Ovary (tissue), 3 donors: ENCODE measurements at regions not wholly inside any gene's neighbourhood (a gene's known extent, or its start where the extent isn't known, plus 50 kb on each side); places are given as distances from the start of the nearest gene placed in this dataset.

Source experiments
- CTCF ChIP-seq, 3 donors: fragments of 450-650 bp in 2 of 3; fragments of 200-600 bp in 1 of 3; IDR thresholded peaks; one replicate each; pipeline versions ENCODE4 v1.5.1 to v1.8.0; 2016 to 2022; ENCODE audit warnings: antibody characterized with exemption in 3 of 3, mild to moderate bottlenecking in 1 of 3
- POLR2A ChIP-seq: fragments of 450-650 bp; IDR thresholded peaks from one replicate; pipeline ENCODE4 v1.6.1; 2017; ENCODE audit warnings: antibody characterized with exemption, mild to moderate bottlenecking, moderate library complexity
- donor health status: DM: no; HTN: no; CAD: no.

DNA sequence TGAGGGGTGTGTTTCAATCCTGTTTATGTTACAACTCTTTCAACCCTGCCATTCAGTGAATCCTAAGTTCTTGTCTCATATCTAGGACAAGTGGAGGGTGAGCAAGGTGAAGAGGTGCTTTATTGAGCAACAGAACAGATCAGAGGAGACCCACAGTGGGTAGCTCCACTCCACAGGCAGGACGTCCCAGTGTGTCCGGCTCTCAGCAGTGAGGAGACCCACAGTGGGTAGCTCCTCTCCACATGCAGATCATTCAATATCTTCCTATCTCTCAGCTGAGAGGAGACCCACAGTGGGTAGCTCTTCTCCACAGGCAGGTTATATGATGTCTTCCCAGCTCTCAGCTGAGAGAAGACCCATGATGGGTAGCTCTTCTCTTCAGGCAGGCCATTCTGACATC, 556.7 kb downstream of the SI start:
- TF ChIP-seq POLR2A (no peak), CTCF (IDR thresholded peaks at IDR 0.05) (no peak)
